Osteoblast (primary cell): ENCODE measurements at regions not wholly inside any gene's neighbourhood (a gene's known extent, or its start where the extent isn't known, plus 50 kb on each side); places are given as distances from the start of the nearest gene placed in this dataset.

Source experiments
- DNase-seq: peaks from one replicate; pipeline ENCODE4 v3.0.0; 2011; ENCODE audit warnings: low spot score, mixed read lengths; ENCODE audit not compliant: insufficient read length; ENCODE audit errors: missing footprints
- H2AFZ ChIP-seq: 2 replicates; pipeline ENCODE4 v1.6.0; 2011; ENCODE audit warnings: mild to moderate bottlenecking, low read length
- H3K27ac ChIP-seq: 2 replicates; pipeline ENCODE4 v1.5.1; 2011; ENCODE audit warnings: mild to moderate bottlenecking, low read depth, low read length, moderate library complexity
- H3K27me3 ChIP-seq: 2 replicates; pipeline ENCODE4 v1.6.0; 2012; ENCODE audit warnings: mild to moderate bottlenecking, control low read depth, inconsistent platforms, low read length, moderate library complexity; ENCODE audit not compliant: insufficient read depth
- H3K36me3 ChIP-seq: 2 replicates; pipeline ENCODE4 v1.5.1; 2011; ENCODE audit warnings: mild to moderate bottlenecking, low read length, control low read depth, moderate library complexity; ENCODE audit not compliant: insufficient read depth
- H3K4me1 ChIP-seq: 2 replicates; pipeline ENCODE4 v1.5.1; 2011; ENCODE audit warnings: mild to moderate bottlenecking, low read length, control low read depth, moderate library complexity; ENCODE audit not compliant: insufficient read depth
- H3K4me2 ChIP-seq: 2 replicates; pipeline ENCODE4 v1.6.0; 2011; ENCODE audit warnings: mild to moderate bottlenecking, low read length; ENCODE audit not compliant: insufficient read depth
- H3K4me3 ChIP-seq: fragments of 200-600 bp; sonication (generic); 3 replicates; pipeline ENCODE4 v1.5.1; 2012; ENCODE audit warnings: mild to moderate bottlenecking, low read length, inconsistent platforms; ENCODE audit not compliant: insufficient read depth
- H3K79me2 ChIP-seq: 2 replicates; pipeline ENCODE4 v1.6.0; 2012; ENCODE audit warnings: mild to moderate bottlenecking, low read length, control low read depth, inconsistent platforms; ENCODE audit not compliant: insufficient read depth
- H3K9me3 ChIP-seq: 2 replicates; pipeline ENCODE4 v1.5.1; 2011; ENCODE audit warnings: low read depth, low read length, control low read depth
- H4K20me1 ChIP-seq: 2 replicates; pipeline ENCODE4 v1.6.0; 2012; ENCODE audit warnings: mild to moderate bottlenecking, low read length, control low read depth; ENCODE audit not compliant: insufficient read depth
- CTCF ChIP-seq: IDR thresholded peaks from 2 replicates; pipeline ENCODE4 v1.5.1; 2011; ENCODE audit warnings: mild to moderate bottlenecking, low read depth, low read length, moderate library complexity; ENCODE audit errors: extremely low read depth

GRCh38 chr10:58996866-58997265 lies 179.6 kb upstream of the PHYHIPL start:
- no peak for TF ChIP-seq CTCF
- H3K27me3 ChIP-seq: peaks cover 4% of the 10 kb centered on the region
- H3K4me1 ChIP-seq: peaks cover 10% of the 10 kb centered on the region
- H3K4me2 ChIP-seq: no peak overlapping the region
- no peaks in the 10 kb centered on the region for H3K9me3 ChIP-seq
- no peak overlapping the region for H2AFZ ChIP-seq
- H3K4me3 ChIP-seq: no peak overlapping the region
- no peak overlapping the region for H3K27ac ChIP-seq
- H4K20me1 ChIP-seq: no peaks in the 10 kb centered on the region
- no peaks in the 10 kb centered on the region for H3K79me2 ChIP-seq
- no peak for DNase-seq
- no peaks in the 10 kb centered on the region for H3K36me3 ChIP-seq

- Histone ChIP-seq H3K4me2 (no peak overlapping the region), H4K20me1 (no peaks in the 10 kb centered on the region), H3K36me3 (no peaks in the 10 kb centered on the region), H3K4me3 (no peak overlapping the region), H3K27ac (no peak overlapping the region), H2AFZ (no peak overlapping the region), H3K79me2 (no peaks in the 10 kb centered on the region), H3K27me3 (no peaks in the 10 kb centered on the region), H3K4me1 (peaks cover 10% of the 10 kb centered on the region), H3K9me3 (no peaks in the 10 kb centered on the region)
- no peak for DNase-seq
- no peak for TF ChIP-seq CTCF
Measured at GRCh38 chr10:58998924-58999713, 177.3 kb upstream of the PHYHIPL start.

- no peak for DNase-seq
- Histone ChIP-seq H3K4me3 (no peak overlapping the region), H3K4me2 (no peak overlapping the region), H3K4me1 (peaks cover 10% of the 10 kb centered on the region), H3K79me2 (no peaks in the 10 kb centered on the region), H3K9me3 (no peaks in the 10 kb centered on the region), H3K36me3 (no peaks in the 10 kb centered on the region), H4K20me1 (no peaks in the 10 kb centered on the region), H3K27ac (no peak overlapping the region), H3K27me3 (no peaks in the 10 kb centered on the region), H2AFZ (peak overlapping the region; percentile 30)
- TF ChIP-seq CTCF: no peak
Measured at GRCh38 chr10:59000162-59000825, 176.1 kb upstream of the PHYHIPL start.

- no peak for DNase-seq
- no peak overlapping the region for H2AFZ ChIP-seq
- H4K20me1 ChIP-seq: no peaks in the 10 kb centered on the region
- H3K79me2 ChIP-seq: no peaks in the 10 kb centered on the region
- H3K36me3 ChIP-seq: no peaks in the 10 kb centered on the region
- no peak overlapping the region for H3K27ac ChIP-seq
- no peaks in the 10 kb centered on the region for H3K9me3 ChIP-seq
- H3K4me2 ChIP-seq: no peak overlapping the region
- H3K4me1 ChIP-seq: peaks cover 17% of the 10 kb centered on the region
- no peak overlapping the region for H3K4me3 ChIP-seq
- TF ChIP-seq CTCF: no peak
- no peaks in the 10 kb centered on the region for H3K27me3 ChIP-seq
Measured at GRCh38 chr10:59002011-59002410, 174.4 kb upstream of the PHYHIPL start.
